ENCODE measurements at regions not wholly inside any gene's neighbourhood (a gene's known extent, or its start where the extent isn't known, plus 50 kb on each side); places are given as distances from the start of the nearest gene placed in this dataset.
A peak's percentile ranks its signal among the peaks of the same experiment; 100 is the strongest.

DNA sequence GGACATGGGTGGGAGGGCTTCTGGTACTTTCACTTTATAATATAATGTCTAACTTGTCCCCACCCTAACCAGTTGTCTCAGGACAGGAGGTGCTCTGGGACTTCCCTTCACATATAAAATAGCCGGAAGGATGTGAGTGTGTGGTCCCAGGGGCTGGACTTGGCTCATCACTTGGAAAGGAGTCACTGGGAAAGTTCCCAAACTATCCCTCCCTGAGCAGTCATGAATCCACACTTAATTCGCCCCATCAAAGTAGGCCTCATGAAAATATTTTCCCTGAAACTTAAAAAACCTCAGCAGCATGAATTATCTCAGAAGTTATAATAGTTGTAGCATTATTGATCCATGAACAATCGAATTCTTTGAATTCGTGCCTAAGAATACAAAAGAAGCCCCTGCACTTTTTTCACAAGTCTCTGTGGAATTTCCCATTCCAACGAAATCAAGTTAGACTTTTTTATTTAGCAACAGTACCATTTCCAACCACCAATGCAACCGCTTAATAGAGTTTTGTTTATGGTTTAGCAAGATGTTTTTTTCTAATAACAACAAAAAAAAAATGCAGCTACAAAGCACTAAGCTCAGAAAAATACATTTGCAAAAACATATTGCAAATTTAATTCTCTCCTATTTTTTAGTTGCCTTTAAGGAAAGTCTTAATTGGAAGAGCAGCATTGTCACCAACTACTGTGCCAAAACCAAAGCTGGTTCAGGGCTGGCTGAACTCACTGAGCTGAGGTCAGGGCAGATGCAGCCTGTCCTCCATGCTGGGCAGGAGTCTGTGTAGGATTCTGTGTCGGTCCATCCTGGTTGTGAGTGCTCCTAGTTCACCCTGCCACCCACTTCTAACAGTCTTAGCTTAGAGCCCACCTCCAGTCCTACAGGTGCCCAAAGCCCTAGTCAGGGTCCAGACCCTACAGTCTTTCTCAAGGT is 68.8 kb upstream of the SPTBN1 start:
- Histone ChIP-seq H3K9me3 (no peaks in the 10 kb centered on the region), H3K4me1 (peaks cover 0 to 72% (median 25%) of the 10 kb centered on the region in 4 donors), H3K27me3 (no peaks in the 10 kb centered on the region), H3K4me3 (no peak overlapping the region), H3K36me3 (no peaks in the 10 kb centered on the region), H3K27ac (peak overlapping the region; percentile 49 to 88 (median 66))
- TF ChIP-seq CTCF (IDR thresholded peaks at IDR 0.05): peak in 2 of 5 experiments; percentile 23 to 39
- peak in 1 of 2 donors; percentile 25 for TF ChIP-seq EP300 (IDR thresholded peaks at IDR 0.05)
- no peak for TF ChIP-seq POLR2A (IDR thresholded peaks at IDR 0.05)
- 27 to 29% methylated on average over 7 of the region's 7 CpGs for WGBS, 2 donors
- DNase-seq (ENCODE audit: low spot score in 2 of 2): peak; percentile 38 to 53

DNA sequence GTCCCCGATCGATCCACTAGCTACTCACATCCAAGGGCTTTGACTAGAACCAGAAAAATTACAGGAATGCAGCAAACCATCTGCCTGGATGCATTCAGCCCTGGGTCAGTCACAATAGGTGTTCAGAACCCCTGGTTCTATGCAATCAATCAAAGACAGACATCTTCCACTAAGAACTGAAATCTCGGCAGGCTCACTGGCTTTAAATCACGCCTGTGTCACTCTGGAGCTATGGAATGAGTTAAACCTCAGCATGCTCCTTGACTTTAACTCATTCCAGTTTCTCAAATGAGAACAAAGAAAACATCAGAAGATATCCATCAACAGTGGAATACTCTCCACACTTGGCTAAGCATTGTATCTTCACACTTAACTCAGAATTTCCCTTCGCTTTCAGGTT is 68.1 kb upstream of the SPTBN1 start:
- TF ChIP-seq EP300 (IDR thresholded peaks at IDR 0.05) (no peak), POLR2A (IDR thresholded peaks at IDR 0.05) (no peak), CTCF (IDR thresholded peaks at IDR 0.05) (no peak)

DNA sequence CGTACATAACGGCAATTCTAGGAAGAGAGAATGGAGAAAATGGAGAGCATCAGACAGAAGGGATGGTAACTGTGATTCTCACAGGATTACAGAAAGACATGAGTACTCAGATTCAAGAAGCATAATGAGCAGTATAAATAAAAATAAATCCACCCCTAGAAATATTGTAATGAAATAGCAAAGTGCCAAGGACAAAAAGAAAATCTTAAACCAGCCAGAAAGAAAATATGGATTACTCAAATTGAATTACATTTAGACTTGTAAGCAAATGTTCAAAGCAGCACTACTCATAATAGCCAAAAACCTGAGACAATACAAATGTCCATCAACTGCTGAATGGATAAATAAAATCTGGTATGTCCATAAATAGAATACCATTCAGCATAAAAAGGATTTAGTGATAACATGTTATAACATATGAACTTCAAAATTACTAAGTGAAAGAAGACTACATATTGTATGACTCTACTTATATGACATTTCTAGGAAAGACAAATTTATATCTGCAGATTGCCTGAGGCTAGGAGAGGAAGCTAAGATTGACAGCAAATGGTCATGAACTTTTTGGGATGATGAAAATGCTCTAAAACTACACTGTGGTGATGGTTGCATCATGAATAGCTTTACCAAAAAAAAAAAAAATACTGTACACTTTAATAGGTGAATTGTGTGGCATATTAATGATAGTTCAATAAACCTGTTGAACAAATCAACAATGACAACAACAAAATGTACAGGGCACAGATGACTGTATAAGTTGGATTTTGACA is 63.4 kb upstream of the SPTBN1 start:
- TF ChIP-seq EP300 (IDR thresholded peaks at IDR 0.05): no peak
- no peak for TF ChIP-seq CTCF (IDR thresholded peaks at IDR 0.05)
- TF ChIP-seq POLR2A (IDR thresholded peaks at IDR 0.05): no peak
- no peak for DNase-seq (ENCODE audit: low spot score in 2 of 2)
- no peak overlapping the region for H3K4me3 ChIP-seq
- no peaks in the 10 kb centered on the region for H3K27me3 ChIP-seq
- no peaks in the 10 kb centered on the region for H3K9me3 ChIP-seq
- H3K36me3 ChIP-seq: no peaks in the 10 kb centered on the region
- H3K4me1 ChIP-seq: peaks cover 0 to 31% (median 9%) of the 10 kb centered on the region in 4 donors
- H3K27ac ChIP-seq: no peak overlapping the region
- 96 to 98% methylated on average over 2 of the region's 2 CpGs for WGBS, 2 donors

More for the DNA sequence above, 68.1 kb upstream of the SPTBN1 start:
- WGBS, 2 donors: 62 to 67% methylated on average over 5 of the region's 5 CpGs
- DNase-seq (ENCODE audit: low spot score in 2 of 2): no peak
- Histone ChIP-seq H3K4me1 (peaks cover 0 to 72% (median 25%) of the 10 kb centered on the region in 4 donors), H3K27ac (peak overlapping the region in 3 of 4 donors; percentile 38 to 88 (median 81)), H3K9me3 (no peaks in the 10 kb centered on the region), H3K27me3 (no peaks in the 10 kb centered on the region), H3K36me3 (no peaks in the 10 kb centered on the region), H3K4me3 (no peak overlapping the region)

DNA sequence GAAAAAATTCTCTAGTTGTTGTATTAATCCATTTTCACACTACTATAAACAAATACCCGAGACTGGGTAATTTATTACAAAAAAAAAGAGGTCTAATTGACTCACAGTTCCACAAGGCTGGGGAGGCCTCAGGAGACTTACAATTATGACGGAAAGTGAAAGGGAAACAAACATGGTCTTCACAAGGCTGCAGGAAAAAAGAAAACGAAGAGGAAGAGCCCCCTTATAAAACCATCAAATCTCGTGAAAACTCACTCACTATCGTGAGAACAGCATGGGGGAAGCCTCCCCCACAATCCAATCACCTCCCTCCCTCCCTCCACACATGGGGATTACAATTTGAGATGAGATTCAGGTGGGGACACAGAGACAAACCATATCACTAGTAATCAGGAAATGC is 61.7 kb upstream of the SPTBN1 start:
- Histone ChIP-seq H3K9me3 (no peaks in the 10 kb centered on the region), H3K36me3 (no peaks in the 10 kb centered on the region), H3K27ac (no peak overlapping the region), H3K4me3 (no peak overlapping the region), H3K27me3 (no peaks in the 10 kb centered on the region), H3K4me1 (peaks cover 0 to 17% (median 2%) of the 10 kb centered on the region in 4 donors)
- no peak for DNase-seq (ENCODE audit: low spot score in 2 of 2)
- TF ChIP-seq POLR2A (IDR thresholded peaks at IDR 0.05) (no peak), EP300 (IDR thresholded peaks at IDR 0.05) (no peak), CTCF (IDR thresholded peaks at IDR 0.05) (no peak)
- 36 to 39% methylated on average over 5 of the region's 5 CpGs for WGBS, 2 donors

Data from tibial nerve (tissue), 4 donors.